ENCODE measurements at regions not wholly inside any gene's neighbourhood (a gene's known extent, or its start where the extent isn't known, plus 50 kb on each side); places are given as distances from the start of the nearest gene placed in this dataset.
A peak's percentile ranks its signal among the peaks of the same experiment; 100 is the strongest.

DNA sequence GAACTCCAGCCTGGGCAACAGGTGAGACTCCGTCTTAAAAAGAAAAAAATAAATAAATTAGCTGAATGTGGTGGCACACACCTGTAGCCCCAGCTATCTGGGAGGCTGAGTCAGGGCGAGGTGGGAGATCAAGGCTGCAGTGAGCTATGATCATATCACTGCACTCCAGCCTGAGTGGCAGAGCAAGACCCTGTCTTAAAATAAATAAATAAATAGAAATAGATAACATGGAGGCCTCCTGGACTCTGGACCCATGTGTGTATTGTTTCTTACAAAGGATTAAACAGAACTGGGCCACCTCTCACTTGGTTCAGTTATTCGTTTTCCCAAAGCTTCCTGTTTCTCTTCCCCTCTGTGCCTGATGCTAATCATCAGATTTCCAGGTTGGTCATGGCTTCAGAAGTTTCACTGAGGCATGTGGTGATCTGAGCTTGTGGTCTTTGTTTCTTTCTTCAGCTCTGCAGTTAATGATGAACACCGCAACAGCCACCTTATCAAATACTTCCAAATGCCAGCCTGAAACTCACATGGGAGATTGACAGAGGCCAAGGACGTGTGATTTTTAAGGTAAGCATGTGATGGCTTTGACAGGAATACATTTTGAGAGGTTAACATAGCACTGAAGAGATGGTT lies 83.3 kb upstream of the MAP4K4 start:
- Histone ChIP-seq H3K4me3 (ENCODE audit: low read depth in 1 of 3, low read length in 3 of 3) (no peak overlapping the region), H3K27ac (ENCODE audit: low read depth in 1 of 3, low read length in 2 of 3) (no peak overlapping the region), H3K36me3 (ENCODE audit: control insufficient read depth in 3 of 3, insufficient read depth in 2 of 3, low read depth in 1 of 3, low read length in 3 of 3) (no peaks in the 10 kb centered on the region), H3K27me3 (ENCODE audit: control insufficient read depth in 3 of 3, insufficient read depth in 3 of 3, low read length in 3 of 3) (no peaks in the 10 kb centered on the region), H3K4me1 (ENCODE audit: control insufficient read depth in 3 of 3, insufficient read depth in 2 of 3, low read depth in 1 of 3, low read length in 2 of 3) (no peaks in the 10 kb centered on the region), H3K9me3 (ENCODE audit: control insufficient read depth in 2 of 2, insufficient read depth in 1 of 2, low read depth in 1 of 2, low read length in 1 of 2) (no peaks in the 10 kb centered on the region)
- DNase-seq (peak in 1 of 2 donors; percentile 17), FAIRE-seq (no peak)
- 55 to 76% (median 68%) methylated on average over 5 of the region's 5 CpGs for WGBS, 3 donors

DNA sequence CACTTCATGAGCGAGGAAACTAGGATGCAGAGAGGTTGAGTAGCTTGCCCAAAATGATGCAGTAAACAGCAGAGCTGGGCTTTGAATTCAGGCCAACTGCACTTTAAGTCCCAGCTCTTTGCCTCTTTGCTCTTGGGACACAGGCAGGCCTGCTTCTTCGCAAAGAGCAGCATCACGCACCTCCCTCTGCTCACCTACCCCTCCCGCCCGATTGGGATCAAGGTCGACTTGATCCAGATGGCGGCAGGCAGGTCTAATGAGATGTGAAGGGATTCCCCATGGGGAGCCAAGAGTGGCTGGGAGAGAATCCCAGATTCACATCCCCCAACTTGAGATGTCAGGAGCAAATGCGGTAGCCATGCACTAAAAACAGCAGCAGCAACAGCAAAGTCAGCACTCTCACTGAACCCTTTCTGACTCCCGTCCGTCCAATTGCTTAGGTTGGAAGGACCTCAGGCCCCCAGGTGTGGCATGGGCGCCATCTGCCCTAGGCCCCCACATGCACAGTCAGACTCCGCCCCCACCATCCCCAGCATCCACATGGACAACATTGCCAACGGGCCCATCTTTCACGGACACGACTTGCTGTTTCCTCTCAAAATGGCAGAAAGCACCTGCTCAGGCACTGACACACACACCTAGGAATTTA lies 84.3 kb upstream of the MAP4K4 start:
- no peak for FAIRE-seq

DNA sequence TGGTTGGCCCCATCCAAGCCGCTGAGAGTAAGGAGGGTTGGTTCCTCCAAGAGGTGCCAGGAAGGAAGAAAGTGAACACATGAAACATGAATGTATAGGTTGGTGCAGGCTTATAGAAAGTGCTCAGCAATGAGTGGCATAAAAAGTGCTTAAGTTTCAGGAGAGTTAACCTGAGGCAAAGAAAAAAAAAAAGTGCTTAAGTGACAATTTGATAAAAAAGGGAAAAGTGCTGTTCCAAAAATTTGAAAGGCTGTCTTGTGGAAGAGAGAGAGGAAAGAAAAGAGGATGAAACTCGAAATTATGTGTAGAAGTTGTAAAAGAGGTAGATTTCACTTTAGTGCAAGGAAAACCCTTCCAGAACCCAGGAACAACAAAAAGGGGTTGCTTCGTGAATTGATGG lies 85.5 kb upstream of the MAP4K4 start:
- DNase-seq (no peak), FAIRE-seq (no peak)
- no peak overlapping the region for H3K27ac ChIP-seq (ENCODE audit: low read depth in 1 of 3, low read length in 2 of 3)
- H3K9me3 ChIP-seq (ENCODE audit: control insufficient read depth in 2 of 2, insufficient read depth in 1 of 2, low read depth in 1 of 2, low read length in 1 of 2), result no peaks in the 10 kb centered on the region
- H3K36me3 ChIP-seq (ENCODE audit: control insufficient read depth in 3 of 3, insufficient read depth in 2 of 3, low read depth in 1 of 3, low read length in 3 of 3), result no peaks in the 10 kb centered on the region
- no peaks in the 10 kb centered on the region for H3K27me3 ChIP-seq (ENCODE audit: control insufficient read depth in 3 of 3, insufficient read depth in 3 of 3, low read length in 3 of 3)
- H3K4me1 ChIP-seq (ENCODE audit: control insufficient read depth in 3 of 3, insufficient read depth in 2 of 3, low read depth in 1 of 3, low read length in 2 of 3), result no peaks in the 10 kb centered on the region
- 83 to 90% (median 87%) methylated on average over 3 of the region's 3 CpGs for WGBS, 3 donors
- no peak overlapping the region for H3K4me3 ChIP-seq (ENCODE audit: low read depth in 1 of 3, low read length in 3 of 3)

More for the DNA sequence above, 84.3 kb upstream of the MAP4K4 start:
- Histone ChIP-seq H3K36me3 (ENCODE audit: control insufficient read depth in 3 of 3, insufficient read depth in 2 of 3, low read depth in 1 of 3, low read length in 3 of 3) (no peaks in the 10 kb centered on the region), H3K4me3 (ENCODE audit: low read depth in 1 of 3, low read length in 3 of 3) (no peak overlapping the region), H3K9me3 (ENCODE audit: control insufficient read depth in 2 of 2, insufficient read depth in 1 of 2, low read depth in 1 of 2, low read length in 1 of 2) (no peaks in the 10 kb centered on the region), H3K27ac (ENCODE audit: low read depth in 1 of 3, low read length in 2 of 3) (no peak overlapping the region), H3K4me1 (ENCODE audit: control insufficient read depth in 3 of 3, insufficient read depth in 2 of 3, low read depth in 1 of 3, low read length in 2 of 3) (no peaks in the 10 kb centered on the region), H3K27me3 (ENCODE audit: control insufficient read depth in 3 of 3, insufficient read depth in 3 of 3, low read length in 3 of 3) (no peaks in the 10 kb centered on the region)
- no peak for DNase-seq
- WGBS, 3 donors, result 78 to 93% (median 87%) methylated on average over 15 of the region's 15 CpGs

DNA sequence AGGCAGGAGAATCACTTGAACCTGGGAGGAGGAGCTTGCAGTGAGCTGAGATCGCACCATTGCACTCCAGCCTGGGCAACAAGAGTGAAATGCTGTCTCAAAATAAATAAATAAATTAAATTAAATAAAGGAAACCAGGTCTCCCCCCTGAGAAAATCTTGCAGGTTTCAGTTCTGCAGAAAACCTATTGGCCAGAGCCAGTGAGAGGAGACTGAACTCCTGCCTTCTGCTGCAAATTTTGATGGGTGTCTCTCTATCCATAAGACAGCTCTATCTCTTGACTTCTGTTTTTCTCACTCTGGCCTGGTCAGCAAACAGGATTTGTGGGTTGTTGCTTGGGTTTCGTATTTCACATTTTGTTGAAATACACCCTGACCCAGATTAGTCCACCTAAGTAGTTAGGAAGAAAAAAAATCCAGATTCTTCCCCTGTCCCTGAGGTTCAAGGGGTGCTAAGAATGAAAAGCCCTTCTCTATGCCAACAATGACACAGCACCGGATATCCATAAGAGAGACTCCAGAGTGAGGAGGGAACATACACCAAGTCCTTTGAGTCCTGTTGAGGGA lies 86.7 kb upstream of the MAP4K4 start:
- DNase-seq (no peak), FAIRE-seq (no peak)
- Histone ChIP-seq H3K27ac (ENCODE audit: low read depth in 1 of 3, low read length in 2 of 3) (no peak overlapping the region), H3K36me3 (ENCODE audit: control insufficient read depth in 3 of 3, insufficient read depth in 2 of 3, low read depth in 1 of 3, low read length in 3 of 3) (no peaks in the 10 kb centered on the region), H3K9me3 (ENCODE audit: control insufficient read depth in 2 of 2, insufficient read depth in 1 of 2, low read depth in 1 of 2, low read length in 1 of 2) (no peaks in the 10 kb centered on the region), H3K4me1 (ENCODE audit: control insufficient read depth in 3 of 3, insufficient read depth in 2 of 3, low read depth in 1 of 3, low read length in 2 of 3) (no peaks in the 10 kb centered on the region), H3K4me3 (ENCODE audit: low read depth in 1 of 3, low read length in 3 of 3) (no peak overlapping the region), H3K27me3 (ENCODE audit: control insufficient read depth in 3 of 3, insufficient read depth in 3 of 3, low read length in 3 of 3) (no peaks in the 10 kb centered on the region)
- 91 to 97% (median 95%) methylated on average over 3 of the region's 3 CpGs for WGBS, 3 donors

DNA sequence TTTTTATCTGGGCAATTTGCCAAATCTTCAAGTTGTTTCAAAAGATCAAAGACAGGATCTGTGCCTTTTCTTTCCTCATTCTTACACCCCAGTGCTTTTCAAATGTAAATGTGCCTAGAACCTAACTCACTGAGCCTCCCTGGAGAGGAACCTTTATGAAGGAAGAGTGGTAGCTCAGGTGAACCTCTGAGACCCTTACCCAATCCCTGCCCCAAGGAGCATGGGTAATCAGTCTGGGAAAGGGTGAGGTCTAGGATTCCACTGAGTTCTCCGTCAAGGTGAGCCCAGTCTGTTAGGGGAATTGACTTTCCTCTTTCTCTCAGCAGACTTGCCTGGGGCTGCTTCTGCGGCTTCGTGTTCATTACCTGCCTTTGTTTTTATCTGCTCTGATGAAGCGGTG lies 88.1 kb upstream of the MAP4K4 start:
- no peak for FAIRE-seq
- WGBS, 3 donors, result 88 to 97% (median 97%) methylated on average over 4 of the region's 4 CpGs
- no peaks in the 10 kb centered on the region for H3K36me3 ChIP-seq (ENCODE audit: control insufficient read depth in 3 of 3, insufficient read depth in 2 of 3, low read depth in 1 of 3, low read length in 3 of 3)
- no peaks in the 10 kb centered on the region for H3K27me3 ChIP-seq (ENCODE audit: control insufficient read depth in 3 of 3, insufficient read depth in 3 of 3, low read length in 3 of 3)
- H3K4me1 ChIP-seq (ENCODE audit: control insufficient read depth in 3 of 3, insufficient read depth in 2 of 3, low read depth in 1 of 3, low read length in 2 of 3), result no peaks in the 10 kb centered on the region
- H3K9me3 ChIP-seq (ENCODE audit: control insufficient read depth in 2 of 2, insufficient read depth in 1 of 2, low read depth in 1 of 2, low read length in 1 of 2), result no peaks in the 10 kb centered on the region
- no peak overlapping the region for H3K27ac ChIP-seq (ENCODE audit: low read depth in 1 of 3, low read length in 2 of 3)
- no peak for DNase-seq
- H3K4me3 ChIP-seq (ENCODE audit: low read depth in 1 of 3, low read length in 3 of 3), result no peak overlapping the region

DNA sequence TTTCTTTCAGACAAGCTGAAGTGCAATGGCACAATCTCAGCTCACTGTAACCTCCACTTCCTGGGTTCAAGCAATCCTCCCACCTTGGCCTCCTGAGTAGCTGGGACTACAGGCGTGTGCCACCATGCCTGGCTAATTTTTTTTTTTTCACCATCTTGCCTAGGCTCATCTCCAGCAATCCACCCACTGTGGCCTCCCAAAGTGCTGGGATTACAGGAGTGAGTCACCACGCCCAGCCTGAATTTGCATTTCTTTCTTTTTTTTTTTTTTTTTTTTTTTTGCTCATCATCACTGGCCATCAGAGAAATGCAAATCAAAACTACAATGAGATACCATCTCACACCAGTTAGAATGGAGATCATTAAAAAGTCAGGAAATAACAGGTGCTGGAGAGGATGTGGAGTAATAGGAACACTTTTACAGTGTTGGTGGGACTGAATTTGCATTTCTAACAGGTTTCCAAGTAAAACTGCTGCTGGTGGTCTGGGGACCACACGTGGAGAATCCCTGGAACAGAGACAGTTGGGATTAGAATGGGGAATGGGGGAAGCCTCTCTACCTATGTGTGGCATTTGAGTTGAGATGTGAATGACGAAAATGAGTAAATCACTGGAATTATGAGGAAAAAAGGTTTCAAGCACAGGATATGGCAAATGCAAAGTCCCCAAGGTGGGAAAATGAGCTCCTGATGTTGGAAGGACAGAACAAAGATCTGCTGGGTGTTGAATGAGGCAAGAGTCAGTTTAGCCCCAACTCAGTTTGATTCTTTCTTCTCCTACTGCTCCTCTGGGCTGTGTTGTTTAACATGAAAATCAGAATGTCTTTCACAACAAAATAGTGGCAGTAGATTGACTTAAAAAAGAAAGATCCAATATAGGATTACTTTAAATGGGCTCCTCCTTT lies 88.8 kb upstream of the MAP4K4 start:
- Histone ChIP-seq H3K4me1 (ENCODE audit: control insufficient read depth in 3 of 3, insufficient read depth in 2 of 3, low read depth in 1 of 3, low read length in 2 of 3) (no peaks in the 10 kb centered on the region), H3K27me3 (ENCODE audit: control insufficient read depth in 3 of 3, insufficient read depth in 3 of 3, low read length in 3 of 3) (no peaks in the 10 kb centered on the region), H3K9me3 (ENCODE audit: control insufficient read depth in 2 of 2, insufficient read depth in 1 of 2, low read depth in 1 of 2, low read length in 1 of 2) (no peaks in the 10 kb centered on the region), H3K27ac (ENCODE audit: low read depth in 1 of 3, low read length in 2 of 3) (no peak overlapping the region), H3K36me3 (ENCODE audit: control insufficient read depth in 3 of 3, insufficient read depth in 2 of 3, low read depth in 1 of 3, low read length in 3 of 3) (no peaks in the 10 kb centered on the region), H3K4me3 (ENCODE audit: low read depth in 1 of 3, low read length in 3 of 3) (no peak overlapping the region)
- DNase-seq, result no peak
- 74 to 87% (median 82%) methylated on average over 4 of the region's 4 CpGs for WGBS, 3 donors
- no peak for FAIRE-seq

DNA sequence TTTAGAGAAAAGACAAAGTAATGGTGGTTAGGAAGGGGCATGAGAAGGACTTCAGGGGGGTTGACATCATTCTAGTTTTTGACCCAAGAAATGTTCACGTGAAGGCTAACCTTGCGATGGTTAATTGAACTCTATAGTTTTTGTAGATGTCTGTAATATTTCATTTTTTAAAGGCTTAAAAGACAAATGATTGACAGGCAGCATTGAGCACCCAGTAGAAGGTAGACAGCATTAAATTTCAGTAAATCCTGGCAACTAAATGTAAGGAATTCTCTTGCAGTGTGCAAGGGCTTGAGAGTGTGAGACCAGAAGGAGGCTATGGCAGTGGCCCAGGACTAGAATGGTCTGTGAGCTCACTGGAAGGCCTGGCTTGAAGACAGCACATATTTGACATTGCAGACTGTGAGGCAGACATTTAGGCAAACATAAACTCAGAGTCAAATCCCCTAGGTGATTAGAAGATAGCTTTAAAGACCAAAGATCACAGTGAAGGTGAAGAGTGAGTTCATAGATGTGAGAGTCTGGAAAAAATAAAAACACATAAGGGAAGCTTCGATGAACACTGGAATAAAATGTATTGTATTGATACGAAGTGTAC lies 100.1 kb upstream of the MAP4K4 start:
- DNase-seq (peak in 1 of 2 donors; percentile 25), FAIRE-seq (no peak)
- Histone ChIP-seq H3K9me3 (ENCODE audit: control insufficient read depth in 2 of 2, insufficient read depth in 1 of 2, low read depth in 1 of 2, low read length in 1 of 2) (no peaks in the 10 kb centered on the region), H3K27me3 (ENCODE audit: control insufficient read depth in 3 of 3, insufficient read depth in 3 of 3, low read length in 3 of 3) (no peaks in the 10 kb centered on the region), H3K27ac (ENCODE audit: low read depth in 1 of 3, low read length in 2 of 3) (no peak overlapping the region), H3K4me3 (ENCODE audit: low read depth in 1 of 3, low read length in 3 of 3) (no peak overlapping the region), H3K4me1 (ENCODE audit: control insufficient read depth in 3 of 3, insufficient read depth in 2 of 3, low read depth in 1 of 3, low read length in 2 of 3) (no peaks in the 10 kb centered on the region), H3K36me3 (ENCODE audit: control insufficient read depth in 3 of 3, insufficient read depth in 2 of 3, low read depth in 1 of 3, low read length in 3 of 3) (no peaks in the 10 kb centered on the region)
- 82 to 83% (median 82%) methylated on average over 4 of the region's 4 CpGs for WGBS, 3 donors

DNA sequence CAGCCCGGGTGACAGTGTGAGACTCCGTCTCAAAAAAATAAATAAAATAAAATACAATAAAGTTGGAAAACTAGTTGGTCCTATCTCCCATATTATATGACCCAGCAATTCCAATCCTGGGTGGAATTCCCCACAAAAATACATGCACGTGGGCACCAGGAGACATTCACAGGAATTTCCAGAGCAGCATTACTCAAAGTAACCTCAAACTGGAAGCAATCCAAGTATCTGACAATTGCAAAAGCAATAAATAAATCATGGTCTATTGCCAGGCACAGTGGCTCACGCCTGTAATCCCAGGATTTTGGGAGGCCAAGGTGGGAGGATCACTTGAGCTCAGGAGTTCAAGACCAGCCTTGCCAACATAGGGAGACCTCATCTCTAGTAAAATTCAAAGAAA lies 101.2 kb upstream of the MAP4K4 start:
- H3K27me3 ChIP-seq (ENCODE audit: control insufficient read depth in 3 of 3, insufficient read depth in 3 of 3, low read length in 3 of 3), result no peaks in the 10 kb centered on the region
- H3K4me1 ChIP-seq (ENCODE audit: control insufficient read depth in 3 of 3, insufficient read depth in 2 of 3, low read depth in 1 of 3, low read length in 2 of 3), result no peaks in the 10 kb centered on the region
- H3K4me3 ChIP-seq (ENCODE audit: low read depth in 1 of 3, low read length in 3 of 3), result no peak overlapping the region
- H3K27ac ChIP-seq (ENCODE audit: low read depth in 1 of 3, low read length in 2 of 3), result no peak overlapping the region
- FAIRE-seq (no peak), DNase-seq (no peak)
- no peaks in the 10 kb centered on the region for H3K9me3 ChIP-seq (ENCODE audit: control insufficient read depth in 2 of 2, insufficient read depth in 1 of 2, low read depth in 1 of 2, low read length in 1 of 2)
- H3K36me3 ChIP-seq (ENCODE audit: control insufficient read depth in 3 of 3, insufficient read depth in 2 of 3, low read depth in 1 of 3, low read length in 3 of 3), result no peaks in the 10 kb centered on the region
- 50 to 70% (median 52%) methylated on average over 4 of the region's 4 CpGs for WGBS, 3 donors

Data from small intestine (tissue), 7 donors.